MM.1S (cell line): ENCODE measurements at regions not wholly inside any gene's neighbourhood (a gene's known extent, or its start where the extent isn't known, plus 50 kb on each side); places are given as distances from the start of the nearest gene placed in this dataset.

Source experiments
- DNase-seq: peaks from one replicate; pipeline ENCODE4 v3.0.0-alpha.2; 2015
- H2AFZ ChIP-seq: fragments of 300-600 bp; sonication (generic); 2 replicates; pipeline ENCODE4 v1.6.0; 2016; ENCODE audit warnings: antibody characterized with exemption, low read length
- H3F3A ChIP-seq: fragments of 300-600 bp; sonication (generic); 2 replicates; pipeline ENCODE4 v1.6.1; 2016; ENCODE audit warnings: mild to moderate bottlenecking, antibody characterized with exemption, low read length, moderate library complexity, mixed read lengths; ENCODE audit not compliant: insufficient read depth
- H3K27ac ChIP-seq: fragments of 300-600 bp; sonication (generic); 2 replicates; pipeline ENCODE4 v1.5.1; 2016; ENCODE audit warnings: mild to moderate bottlenecking, low read length
- H3K27me3 ChIP-seq: fragments of 300-600 bp; sonication (generic); replicated peaks from 2 replicates; pipeline ENCODE4 v1.6.0; 2016; ENCODE audit warnings: low read length; ENCODE audit not compliant: insufficient read depth
- H3K36me3 ChIP-seq: fragments of 300-600 bp; sonication (generic); replicated peaks from 2 replicates; pipeline ENCODE4 v1.6.1; 2016; ENCODE audit warnings: mild to moderate bottlenecking, low read length, mixed read lengths; ENCODE audit not compliant: insufficient read depth
- H3K4me1 ChIP-seq: fragments of 300-600 bp; sonication (generic); 2 replicates; pipeline ENCODE4 v1.6.1; 2016; ENCODE audit warnings: low read length, mixed read lengths
- H3K4me2 ChIP-seq: fragments of 300-600 bp; sonication (generic); 2 replicates; pipeline ENCODE4 v1.6.0; 2016; ENCODE audit warnings: low read depth, low read length
- H3K4me3 ChIP-seq: fragments of 300-600 bp; sonication (generic); 2 replicates; pipeline ENCODE4 v1.5.1; 2016; ENCODE audit warnings: low read length, mixed read lengths
- H3K79me2 ChIP-seq: fragments of 300-600 bp; sonication (generic); 2 replicates; pipeline ENCODE4 v1.6.1; 2016; ENCODE audit warnings: mixed run types, low read length, mixed read lengths
- H3K9ac ChIP-seq: fragments of 300-600 bp; sonication (generic); 2 replicates; pipeline ENCODE4 v1.6.1; 2016; ENCODE audit warnings: low read length, mixed read lengths
- H3K9me2 ChIP-seq: fragments of 300-600 bp; sonication (generic); replicated peaks from 2 replicates; pipeline ENCODE4 v1.6.1; 2016; ENCODE audit warnings: mild to moderate bottlenecking, low read length, mixed read lengths; ENCODE audit not compliant: insufficient read depth
- H3K9me3 ChIP-seq: fragments of 300-600 bp; sonication (generic); replicated peaks from 2 replicates; pipeline ENCODE4 v1.6.1; 2016; ENCODE audit warnings: mild to moderate bottlenecking, low read length, mixed read lengths; ENCODE audit not compliant: insufficient read depth
- H4K20me1 ChIP-seq: fragments of 300-600 bp; sonication (generic); 2 replicates; pipeline ENCODE4 v1.6.1; 2016; ENCODE audit warnings: mild to moderate bottlenecking, low read length, moderate library complexity, mixed read lengths; ENCODE audit not compliant: insufficient read depth
- CTCF ChIP-seq: fragments of 300-600 bp; sonication (generic); IDR thresholded peaks from 2 replicates; pipeline ENCODE4 v1.5.1; 2016; ENCODE audit warnings: antibody characterized with exemption, low read length, mixed read lengths
- EZH2 ChIP-seq: fragments of 300-600 bp; sonication (generic); optimal IDR thresholded peaks from 2 replicates; pipeline ENCODE3; 2017; ENCODE audit warnings: low read depth, mild to moderate bottlenecking, antibody characterized with exemption, low read length, mixed read lengths
- EZH2phosphoT487 ChIP-seq: fragments of 300-600 bp; sonication (generic); IDR thresholded peaks from 2 replicates; pipeline ENCODE4 v1.6.1; 2018; ENCODE audit warnings: antibody characterized with exemption, low read length

- Histone ChIP-seq H3K27me3 (no peaks in the 10 kb centered on the region), H3K4me3 (no peak overlapping the region), H3K27ac (no peak overlapping the region), H3K4me1 (no peaks in the 10 kb centered on the region), H3K79me2 (no peaks in the 10 kb centered on the region), H3K9me2 (no peaks in the 10 kb centered on the region), H3K9me3 (no peaks in the 10 kb centered on the region), H3K9ac (no peak overlapping the region), H4K20me1 (no peaks in the 10 kb centered on the region), H3F3A (no peaks in the 10 kb centered on the region), H3K4me2 (no peak overlapping the region), H2AFZ (no peak overlapping the region), H3K36me3 (no peaks in the 10 kb centered on the region)
- TF ChIP-seq CTCF (no peak), EZH2phosphoT487 (no peak), EZH2 (no peak)
- DNase-seq: no peak
Observed at GRCh38 chr11:128179039-128179438, 408.3 kb downstream of the ETS1 start.

- Histone ChIP-seq H3K4me2 (no peak overlapping the region), H3K4me1 (no peaks in the 10 kb centered on the region), H3K4me3 (no peak overlapping the region), H4K20me1 (no peaks in the 10 kb centered on the region), H3F3A (no peaks in the 10 kb centered on the region), H3K9me2 (no peaks in the 10 kb centered on the region), H3K79me2 (no peaks in the 10 kb centered on the region), H3K27ac (no peak overlapping the region), H2AFZ (no peak overlapping the region), H3K9ac (no peak overlapping the region), H3K9me3 (no peaks in the 10 kb centered on the region), H3K27me3 (no peaks in the 10 kb centered on the region), H3K36me3 (no peaks in the 10 kb centered on the region)
- TF ChIP-seq CTCF (no peak), EZH2 (no peak), EZH2phosphoT487 (no peak)
- DNase-seq: no peak
Observed at GRCh38 chr11:128174465-128175291, 412.7 kb downstream of the ETS1 start.

GRCh38 chr11:128172046-128172878, 415.1 kb downstream of the ETS1 start:
- H3K36me3 ChIP-seq: no peaks in the 10 kb centered on the region
- H3K9me2 ChIP-seq: no peaks in the 10 kb centered on the region
- H3F3A ChIP-seq: no peaks in the 10 kb centered on the region
- DNase-seq: peak; percentile 81
- H3K9me3 ChIP-seq: no peaks in the 10 kb centered on the region
- H3K4me2 ChIP-seq: no peak overlapping the region
- H3K27ac ChIP-seq: no peak overlapping the region
- H3K79me2 ChIP-seq: no peaks in the 10 kb centered on the region
- H2AFZ ChIP-seq: no peak overlapping the region
- H3K4me3 ChIP-seq: no peak overlapping the region
- TF ChIP-seq EZH2phosphoT487: no peak
- peak; percentile 70 for TF ChIP-seq CTCF
- H4K20me1 ChIP-seq: no peaks in the 10 kb centered on the region
- H3K4me1 ChIP-seq: no peaks in the 10 kb centered on the region
- H3K27me3 ChIP-seq: no peaks in the 10 kb centered on the region
- no peak overlapping the region for H3K9ac ChIP-seq
